ENCODE measurements at regions not wholly inside any gene's neighbourhood (a gene's known extent, or its start where the extent isn't known, plus 50 kb on each side); places are given as distances from the start of the nearest gene placed in this dataset.

GRCh38 chr6:43948527-43949485 is 178.4 kb downstream of the MRPL14 start:
- no peak for DNase-seq (ENCODE audit: low spot score)
- H3K27me3 Mint-ChIP-seq (ENCODE audit: low read depth) = peaks cover under 1% of the 10 kb centered on the region

GRCh38 chr6:43947860-43948259 is 177.8 kb downstream of the VEGFA start:
- peaks cover 1% of the 10 kb centered on the region for H3K36me3 Mint-ChIP-seq (ENCODE audit: low read depth)
- H3K27ac Mint-ChIP-seq (ENCODE audit: unreplicated experiment) = no peak overlapping the region
- no peaks in the 10 kb centered on the region for H3K27me3 Mint-ChIP-seq (ENCODE audit: low read depth)
- DNase-seq (ENCODE audit: low spot score) = no peak
- H3K4me1 Mint-ChIP-seq (ENCODE audit: low read depth) = peaks cover 21% of the 10 kb centered on the region
- H3K4me3 Mint-ChIP-seq (ENCODE audit: unreplicated experiment) = no peak overlapping the region
- no peak for TF ChIP-seq CTCF (IDR thresholded peaks at IDR 0.05)
- H3K9me3 Mint-ChIP-seq (ENCODE audit: low read depth) = peaks cover 12% of the 10 kb centered on the region

More at GRCh38 chr6:43948527-43949485, 178.4 kb downstream of the MRPL14 start:
- no peak for TF ChIP-seq CTCF (IDR thresholded peaks at IDR 0.05)
- Mint-ChIP-seq H3K36me3 (ENCODE audit: low read depth) (peaks cover 1% of the 10 kb centered on the region), H3K9me3 (ENCODE audit: low read depth) (peaks cover 12% of the 10 kb centered on the region), H3K4me3 (ENCODE audit: unreplicated experiment) (no peak overlapping the region), H3K4me1 (ENCODE audit: low read depth) (peaks cover 21% of the 10 kb centered on the region), H3K27ac (ENCODE audit: unreplicated experiment) (no peak overlapping the region)

GRCh38 chr6:43946641-43947363 is 176.8 kb downstream of the VEGFA start:
- H3K27me3 Mint-ChIP-seq (ENCODE audit: low read depth) = no peaks in the 10 kb centered on the region
- peaks cover 21% of the 10 kb centered on the region for H3K4me1 Mint-ChIP-seq (ENCODE audit: low read depth)
- no peak for DNase-seq (ENCODE audit: low spot score)
- H3K36me3 Mint-ChIP-seq (ENCODE audit: low read depth) = peaks cover 1% of the 10 kb centered on the region
- H3K27ac Mint-ChIP-seq (ENCODE audit: unreplicated experiment) = no peak overlapping the region
- peaks cover 12% of the 10 kb centered on the region for H3K9me3 Mint-ChIP-seq (ENCODE audit: low read depth)
- TF ChIP-seq CTCF (IDR thresholded peaks at IDR 0.05) = no peak
- H3K4me3 Mint-ChIP-seq (ENCODE audit: unreplicated experiment) = no peak overlapping the region

GRCh38 chr6:43945768-43946080 is 175.7 kb downstream of the VEGFA start:
- peaks cover 12% of the 10 kb centered on the region for H3K9me3 Mint-ChIP-seq (ENCODE audit: low read depth)
- TF ChIP-seq CTCF (IDR thresholded peaks at IDR 0.05) = no peak
- no peaks in the 10 kb centered on the region for H3K27me3 Mint-ChIP-seq (ENCODE audit: low read depth)
- DNase-seq (ENCODE audit: low spot score) = no peak
- peaks cover 1% of the 10 kb centered on the region for H3K36me3 Mint-ChIP-seq (ENCODE audit: low read depth)
- H3K4me1 Mint-ChIP-seq (ENCODE audit: low read depth) = peaks cover 21% of the 10 kb centered on the region
- no peak overlapping the region for H3K4me3 Mint-ChIP-seq (ENCODE audit: unreplicated experiment)
- no peak overlapping the region for H3K27ac Mint-ChIP-seq (ENCODE audit: unreplicated experiment)

DNA sequence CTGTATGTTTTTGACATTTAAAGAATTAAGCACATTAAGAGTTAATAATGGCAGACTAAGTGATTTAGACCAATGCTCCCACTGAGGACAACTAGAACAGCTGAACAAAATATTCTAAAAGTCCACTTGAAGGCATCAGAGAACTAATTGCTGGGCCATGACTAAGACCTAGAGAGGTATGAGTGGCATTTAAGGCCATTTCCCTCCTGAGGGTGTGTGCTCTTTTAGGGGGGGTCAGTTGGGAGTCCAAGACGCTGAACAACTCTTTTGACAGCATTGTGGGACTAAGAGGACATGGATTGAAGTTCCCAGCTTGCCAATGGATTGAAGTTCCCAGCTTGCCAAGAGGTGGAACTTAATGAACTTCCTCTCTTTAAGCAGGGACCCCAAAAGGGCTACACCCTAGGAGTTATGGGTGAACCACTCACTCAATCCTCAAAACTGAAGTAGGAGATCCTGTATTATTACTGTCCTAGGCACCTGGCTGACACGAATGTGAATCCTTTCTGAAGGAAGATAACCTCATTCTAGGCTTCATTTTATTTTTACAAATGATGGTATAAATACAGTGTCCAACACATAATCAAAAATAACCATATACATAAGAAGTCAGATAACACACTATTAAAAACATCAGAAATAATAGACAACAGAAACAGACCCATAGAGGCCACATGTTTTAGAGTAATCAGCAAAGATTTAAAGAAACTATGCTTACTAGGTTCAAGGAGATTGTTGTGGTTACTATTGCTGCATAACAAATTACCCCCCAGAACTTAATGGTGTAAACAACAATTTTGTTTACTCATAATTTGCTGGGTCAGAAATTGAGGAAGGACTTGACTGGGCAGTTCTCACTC is 175.1 kb downstream of the VEGFA start:
- peaks cover 1% of the 10 kb centered on the region for H3K36me3 Mint-ChIP-seq (ENCODE audit: low read depth)
- H3K27me3 Mint-ChIP-seq (ENCODE audit: low read depth) = no peaks in the 10 kb centered on the region
- no peak overlapping the region for H3K4me3 Mint-ChIP-seq (ENCODE audit: unreplicated experiment)
- TF ChIP-seq CTCF (IDR thresholded peaks at IDR 0.05) = no peak
- H3K9me3 Mint-ChIP-seq (ENCODE audit: low read depth) = peaks cover 12% of the 10 kb centered on the region
- no peak for DNase-seq (ENCODE audit: low spot score)
- no peak overlapping the region for H3K27ac Mint-ChIP-seq (ENCODE audit: unreplicated experiment)
- peaks cover 19% of the 10 kb centered on the region for H3K4me1 Mint-ChIP-seq (ENCODE audit: low read depth)

All from chondrocyte (in vitro differentiated cells).